ACC112 (cell line): ENCODE measurements at regions not wholly inside any gene's neighbourhood (a gene's known extent, or its start where the extent isn't known, plus 50 kb on each side); places are given as distances from the start of the nearest gene placed in this dataset.

Experiments
- H2AFZ ChIP-seq: fragments of 200-600 bp; sonication (generic); one replicate; pipeline ENCODE4 v1.6.0; 2017; ENCODE audit warnings: antibody characterized with exemption, low read length; ENCODE audit not compliant: unreplicated experiment
- H3K27ac ChIP-seq: fragments of 200-600 bp; sonication (generic); 2 replicates; pipeline ENCODE4 v1.5.1; 2014; ENCODE audit warnings: low read depth, mild to moderate bottlenecking, antibody characterized with exemption, low read length, moderate library complexity
- H3K27me3 ChIP-seq: fragments of 200-600 bp; sonication (generic); 2 replicates; pipeline ENCODE4 v1.6.1; 2014; ENCODE audit warnings: mild to moderate bottlenecking, antibody characterized with exemption, low read length, moderate library complexity, mixed read lengths; ENCODE audit not compliant: insufficient read depth
- H3K36me3 ChIP-seq: fragments of 200-600 bp; sonication (generic); 2 replicates; pipeline ENCODE4 v1.6.1; 2016; ENCODE audit warnings: mild to moderate bottlenecking, antibody characterized with exemption, low read length, moderate library complexity, mixed read lengths; ENCODE audit not compliant: insufficient read depth
- H3K4me1 ChIP-seq: fragments of 200-600 bp; sonication (generic); one replicate; pipeline ENCODE4 v1.6.1; 2016; ENCODE audit warnings: low read length, mixed read lengths; ENCODE audit not compliant: insufficient read depth, unreplicated experiment, control insufficient read depth
- H3K4me3 ChIP-seq: fragments of 200-600 bp; sonication (generic); 2 replicates; pipeline ENCODE4 v1.5.1; 2014; ENCODE audit warnings: mild to moderate bottlenecking, low read depth, low read length
- H3K79me2 ChIP-seq: fragments of 200-600 bp; sonication (generic); one replicate; pipeline ENCODE4 v1.6.0; 2016; ENCODE audit warnings: low read length; ENCODE audit not compliant: control insufficient read depth, unreplicated experiment, insufficient read depth

DNA sequence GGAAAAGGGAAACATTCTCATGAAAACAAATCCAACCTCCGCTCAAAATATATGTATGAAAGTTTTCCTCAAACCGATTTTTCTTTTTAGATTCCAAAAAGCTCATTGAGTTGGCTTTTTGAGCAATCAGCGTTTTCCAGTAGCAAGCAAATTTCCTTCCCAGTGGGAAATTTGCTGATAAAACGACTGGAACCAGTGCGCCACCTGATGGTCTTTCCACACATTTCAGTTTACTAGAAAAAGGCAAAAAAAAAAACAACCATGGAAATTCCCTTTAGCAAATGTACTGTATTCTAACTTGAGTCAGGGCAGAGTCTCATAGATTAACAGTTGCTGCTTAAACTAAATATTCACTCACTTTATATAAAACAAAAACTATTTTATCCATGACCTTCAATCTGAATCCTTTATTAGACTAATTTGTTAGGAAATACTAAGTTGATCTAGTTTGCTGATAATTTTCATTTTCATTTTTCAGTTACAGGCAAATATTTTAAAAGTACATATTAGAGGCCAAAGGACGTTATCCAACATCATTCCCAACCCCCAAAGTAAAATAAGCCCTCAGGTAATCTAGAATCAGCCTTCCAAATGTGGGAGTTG is 271.5 kb downstream of the FOXA2 start:
- no peak overlapping the region for H2AFZ ChIP-seq
- no peaks in the 10 kb centered on the region for H3K79me2 ChIP-seq

DNA sequence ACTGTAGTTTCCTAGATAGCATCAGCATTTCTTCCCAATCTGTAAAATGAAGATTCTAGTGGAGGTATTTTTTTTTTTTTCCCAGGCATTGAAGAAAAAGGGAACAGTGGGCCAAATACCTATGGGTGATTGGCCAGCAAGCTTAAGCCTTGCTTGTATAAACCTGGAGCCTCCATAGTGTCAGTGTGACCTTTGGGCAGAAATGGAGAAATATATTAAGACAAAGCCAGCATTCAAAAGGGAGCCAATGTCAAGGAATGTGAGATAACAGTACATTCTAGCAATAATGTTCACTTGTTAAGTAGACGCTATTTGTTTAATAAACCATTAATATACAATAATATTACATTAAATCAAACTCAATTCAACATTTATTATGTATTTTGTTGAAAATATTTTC is 275.4 kb downstream of the FOXA2 start:
- Histone ChIP-seq H2AFZ (no peak overlapping the region), H3K36me3 (no peaks in the 10 kb centered on the region), H3K79me2 (no peaks in the 10 kb centered on the region), H3K4me1 (no peaks in the 10 kb centered on the region), H3K27ac (no peak overlapping the region), H3K27me3 (peaks cover 11% of the 10 kb centered on the region; the same call in 1 of the 2 replicates), H3K4me3 (no peak overlapping the region)

More for the DNA sequence above, 271.5 kb downstream of the FOXA2 start:
- no peaks in the 10 kb centered on the region for H3K36me3 ChIP-seq
- H3K4me1 ChIP-seq = no peaks in the 10 kb centered on the region
- no peak overlapping the region for H3K4me3 ChIP-seq
- H3K27ac ChIP-seq = no peak overlapping the region
- peaks cover 6% of the 10 kb centered on the region; the same call in 1 of the 2 replicates for H3K27me3 ChIP-seq

DNA sequence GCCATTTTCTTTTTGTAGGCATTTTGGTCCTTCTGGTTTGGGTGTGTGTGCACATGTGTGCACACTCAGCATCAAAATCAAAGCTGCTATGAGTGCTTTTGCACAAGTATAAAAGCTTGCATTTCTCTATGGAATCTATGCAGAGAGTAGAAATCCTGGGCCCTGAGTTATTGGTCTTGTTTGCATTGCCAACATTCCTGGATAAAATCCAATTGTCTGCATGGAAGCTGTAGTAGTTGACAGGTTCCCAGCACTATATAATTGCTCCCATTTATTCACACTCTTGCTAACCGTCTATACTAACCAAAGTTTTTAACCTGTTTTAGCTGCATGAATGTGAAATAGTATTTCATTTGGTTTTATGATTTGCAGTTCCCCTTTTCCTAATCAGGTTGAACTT is 277.0 kb downstream of the FOXA2 start:
- Histone ChIP-seq H2AFZ (no peak overlapping the region), H3K4me3 (no peak overlapping the region), H3K79me2 (no peaks in the 10 kb centered on the region), H3K27me3 (peaks cover 11% of the 10 kb centered on the region; the same call in 1 of the 2 replicates), H3K36me3 (no peaks in the 10 kb centered on the region), H3K27ac (no peak overlapping the region), H3K4me1 (no peaks in the 10 kb centered on the region)

DNA sequence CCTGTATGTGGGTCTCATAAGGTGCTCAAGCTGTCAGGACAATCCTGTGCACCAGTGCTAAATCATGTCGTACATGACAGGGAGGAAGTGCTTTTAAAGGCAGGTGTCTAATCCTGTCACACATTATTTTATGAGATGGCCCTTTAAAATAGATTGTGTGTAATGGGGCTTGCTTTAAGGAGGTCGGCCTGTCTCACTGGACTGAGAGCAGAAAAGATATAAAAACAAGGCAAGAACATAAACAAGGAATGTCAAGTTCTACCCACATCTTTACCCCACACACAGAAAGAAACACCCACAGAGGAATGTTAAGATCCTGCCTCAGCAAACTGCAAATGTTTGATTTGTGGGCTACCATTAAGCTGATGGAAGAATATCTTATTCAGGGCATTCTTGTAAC is 279.0 kb downstream of the FOXA2 start:
- Histone ChIP-seq H3K4me1 (no peaks in the 10 kb centered on the region), H3K4me3 (no peak overlapping the region), H3K27me3 (0 out of 2 replicates have a peak, but pooled peaks cover 4% of the 10 kb centered on the region), H3K36me3 (no peaks in the 10 kb centered on the region), H2AFZ (no peak overlapping the region), H3K79me2 (no peaks in the 10 kb centered on the region), H3K27ac (no peak overlapping the region)

DNA sequence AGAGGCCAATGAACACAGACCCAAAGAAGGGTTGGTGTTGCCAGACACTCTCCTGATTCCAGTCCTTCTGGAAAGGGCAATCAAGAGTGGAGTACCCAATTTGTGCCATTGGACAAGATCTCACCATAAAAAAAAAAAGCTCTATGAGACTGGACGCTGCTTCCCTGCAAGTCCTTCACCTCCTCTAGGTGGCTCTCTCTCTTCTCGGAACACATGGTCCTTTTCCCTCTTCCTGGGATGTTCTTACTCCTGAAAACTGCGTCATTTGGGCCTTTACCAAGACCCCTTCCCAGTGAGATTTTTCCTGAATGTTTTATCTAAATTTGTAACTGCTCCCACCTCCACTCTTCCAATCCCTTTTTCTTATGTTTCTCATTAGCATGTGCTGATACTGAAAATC is 280.8 kb downstream of the FOXA2 start:
- no peaks in the 10 kb centered on the region for H3K36me3 ChIP-seq
- no peak overlapping the region for H2AFZ ChIP-seq
- no peak overlapping the region for H3K27ac ChIP-seq
- no peak overlapping the region for H3K4me3 ChIP-seq
- 0 out of 2 replicates have a peak, but pooled peaks cover 4% of the 10 kb centered on the region for H3K27me3 ChIP-seq
- H3K4me1 ChIP-seq = no peaks in the 10 kb centered on the region
- no peaks in the 10 kb centered on the region for H3K79me2 ChIP-seq

DNA sequence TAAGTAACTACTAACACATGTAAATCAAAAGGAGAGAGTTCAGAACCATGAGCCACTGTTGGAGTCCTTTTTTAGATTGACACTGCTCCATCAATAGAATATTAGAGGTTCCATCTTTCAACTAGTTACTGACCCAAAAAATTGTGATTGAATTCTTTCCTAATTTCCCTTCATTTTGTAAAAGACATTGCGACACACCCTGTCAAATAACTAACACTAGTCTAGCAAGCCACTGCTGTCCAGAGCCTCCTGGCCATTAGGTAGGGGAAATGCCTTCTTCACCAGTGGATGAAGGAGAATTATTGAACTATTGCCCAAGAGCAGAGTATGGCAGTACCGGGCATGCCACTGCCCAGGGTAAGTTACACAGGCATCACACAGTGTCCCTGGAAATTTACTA is 282.3 kb downstream of the FOXA2 start:
- Histone ChIP-seq H3K4me1 (no peaks in the 10 kb centered on the region), H3K4me3 (no peak overlapping the region), H3K27me3 (no peaks in the 10 kb centered on the region), H2AFZ (no peak overlapping the region), H3K36me3 (no peaks in the 10 kb centered on the region), H3K79me2 (no peaks in the 10 kb centered on the region), H3K27ac (no peak overlapping the region)

DNA sequence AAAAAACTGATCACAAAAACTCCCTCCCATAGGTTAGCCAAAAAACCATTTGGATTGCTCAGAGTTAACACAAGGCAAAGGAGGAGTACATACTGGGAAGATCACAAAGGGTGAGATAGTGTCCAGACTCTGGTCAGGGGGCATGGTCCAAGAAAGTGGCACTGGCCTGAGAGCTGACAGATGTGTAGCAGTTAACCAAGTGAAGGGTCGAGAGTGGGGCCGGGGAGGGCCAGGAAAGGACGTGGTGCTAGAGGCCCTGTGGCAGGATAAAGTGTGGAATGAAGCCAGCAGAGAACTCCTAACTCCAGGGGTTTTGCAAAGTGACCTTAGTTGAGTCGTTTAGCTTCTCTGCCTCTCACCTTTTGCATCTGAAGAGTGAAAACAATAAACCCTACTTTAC is 290.5 kb downstream of the FOXA2 start:
- H3K4me3 ChIP-seq = no peak overlapping the region
- H3K27ac ChIP-seq = no peak overlapping the region
- H3K4me1 ChIP-seq = no peaks in the 10 kb centered on the region
- H3K36me3 ChIP-seq = no peaks in the 10 kb centered on the region
- no peak overlapping the region for H2AFZ ChIP-seq
- H3K27me3 ChIP-seq = no peaks in the 10 kb centered on the region
- no peaks in the 10 kb centered on the region for H3K79me2 ChIP-seq

DNA sequence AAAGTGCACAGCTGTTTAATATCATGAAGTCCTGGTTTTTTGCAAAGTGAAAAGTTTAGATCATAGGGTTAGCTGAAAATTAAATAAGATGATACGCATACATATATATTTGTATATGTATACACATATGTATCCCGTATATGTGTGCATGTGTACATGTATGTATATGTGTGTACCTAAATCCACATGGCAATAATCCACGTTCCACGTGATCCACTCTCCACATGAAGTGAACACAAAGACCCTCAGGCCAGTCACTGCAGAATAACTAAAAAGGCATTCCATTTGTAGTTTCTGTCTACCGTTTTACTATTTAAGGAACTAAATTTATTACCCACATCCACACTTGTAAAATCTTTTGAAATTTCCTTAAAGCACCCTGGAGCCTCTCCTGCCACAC is 294.9 kb downstream of the FOXA2 start:
- Histone ChIP-seq H3K27me3 (no peaks in the 10 kb centered on the region), H3K4me1 (no peaks in the 10 kb centered on the region), H2AFZ (no peak overlapping the region), H3K79me2 (no peaks in the 10 kb centered on the region), H3K4me3 (no peak overlapping the region), H3K36me3 (no peaks in the 10 kb centered on the region), H3K27ac (no peak overlapping the region)

DNA sequence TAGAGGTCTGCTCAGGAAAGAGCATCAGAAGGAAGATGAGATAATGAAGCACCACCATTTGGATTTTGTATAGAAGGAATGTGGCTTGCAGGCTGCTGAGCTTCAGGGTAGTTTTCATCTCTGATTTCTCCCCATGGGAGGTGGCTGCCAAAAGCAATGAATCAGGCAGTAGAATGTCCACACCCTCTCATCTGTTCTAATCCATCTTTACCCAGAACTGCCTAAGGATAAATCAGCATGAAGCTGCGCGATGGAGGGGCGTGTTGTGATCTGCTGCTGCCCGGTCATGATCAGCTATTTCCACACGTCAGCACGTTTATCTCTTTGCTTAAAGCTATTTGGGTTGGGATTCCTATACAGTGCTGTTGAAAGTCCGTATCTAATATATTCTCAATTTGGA is 295.4 kb downstream of the FOXA2 start:
- H3K27ac ChIP-seq = no peak overlapping the region
- no peaks in the 10 kb centered on the region for H3K79me2 ChIP-seq
- H3K36me3 ChIP-seq = no peaks in the 10 kb centered on the region
- H3K4me3 ChIP-seq = no peak overlapping the region
- no peaks in the 10 kb centered on the region for H3K4me1 ChIP-seq
- H2AFZ ChIP-seq = no peak overlapping the region
- no peaks in the 10 kb centered on the region for H3K27me3 ChIP-seq

DNA sequence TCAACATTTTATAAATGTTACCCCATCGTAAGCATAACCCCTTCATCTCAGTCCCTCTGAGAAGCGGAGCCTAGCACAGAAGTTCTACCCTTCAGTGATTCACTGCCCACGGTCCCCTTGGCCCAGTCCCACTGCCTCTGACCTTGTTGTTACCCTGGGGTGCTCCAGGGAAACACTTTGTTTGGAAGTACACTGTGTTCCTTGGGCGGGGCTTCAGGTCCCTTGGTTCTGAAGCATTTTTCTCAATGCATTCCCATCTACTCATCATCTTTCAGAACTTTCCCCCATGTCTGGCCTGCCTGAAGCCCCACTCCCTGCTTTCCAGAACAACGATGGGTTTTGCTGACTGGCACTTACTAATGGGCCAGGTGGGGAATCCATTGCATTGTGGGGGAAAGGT is 296.2 kb downstream of the FOXA2 start:
- H3K79me2 ChIP-seq = no peaks in the 10 kb centered on the region
- H3K27ac ChIP-seq = no peak overlapping the region
- no peaks in the 10 kb centered on the region for H3K4me1 ChIP-seq
- no peaks in the 10 kb centered on the region for H3K36me3 ChIP-seq
- H3K4me3 ChIP-seq = no peak overlapping the region
- no peak overlapping the region for H2AFZ ChIP-seq
- H3K27me3 ChIP-seq = no peaks in the 10 kb centered on the region

DNA sequence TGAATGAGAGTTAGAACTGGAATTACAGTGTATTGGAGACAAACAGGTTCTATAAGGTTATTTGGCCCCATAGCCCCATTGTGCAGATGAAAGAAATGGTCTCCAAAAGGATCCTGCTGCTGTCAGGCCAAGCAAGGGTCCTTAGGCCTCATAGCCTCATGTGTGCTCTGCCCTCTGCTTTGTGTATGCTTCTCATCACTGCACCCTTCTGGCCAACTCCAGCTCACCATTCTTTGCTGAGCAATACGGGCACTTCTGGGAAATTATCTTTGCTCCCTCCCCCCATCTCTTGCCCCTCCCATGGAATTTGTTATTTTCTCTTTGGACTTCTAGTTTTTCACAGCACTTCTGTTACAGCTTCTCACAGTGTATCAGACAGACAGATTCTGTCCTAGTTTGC is 298.8 kb downstream of the FOXA2 start:
- Histone ChIP-seq H3K27me3 (no peaks in the 10 kb centered on the region), H3K4me1 (no peaks in the 10 kb centered on the region), H3K79me2 (no peaks in the 10 kb centered on the region), H3K36me3 (no peaks in the 10 kb centered on the region), H3K27ac (no peak overlapping the region), H2AFZ (no peak overlapping the region), H3K4me3 (no peak overlapping the region)
